ENCODE measurements at regions not wholly inside any gene's neighbourhood (a gene's known extent, or its start where the extent isn't known, plus 50 kb on each side); places are given as distances from the start of the nearest gene placed in this dataset.

DNA sequence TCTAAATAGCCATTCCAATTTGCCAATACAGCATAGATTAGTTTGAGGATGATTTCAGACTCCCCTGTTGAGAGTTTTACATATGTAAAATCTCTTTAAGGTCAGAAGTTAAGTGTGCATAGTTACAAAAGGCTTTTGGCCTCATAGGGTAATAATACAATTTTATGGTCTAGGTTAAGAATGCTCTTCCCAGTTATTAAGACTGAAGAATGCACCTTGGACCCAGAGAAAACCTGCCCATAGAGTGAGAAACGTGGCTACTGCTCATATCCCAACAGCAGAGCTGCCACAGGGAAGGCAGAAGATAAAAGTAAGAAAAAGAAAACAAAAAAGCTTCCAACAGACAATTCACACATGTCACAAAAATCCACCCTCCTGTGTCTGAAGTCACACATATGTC is 255.9 kb downstream of the LMO4 start:
- ATAC-seq (ENCODE audit: low FRiP score in 2 of 2) = no peak
- 67 to 75% methylated on average over 1 of the region's 1 CpG for WGBS, 2 donors
- Histone ChIP-seq H3K27me3 (no peaks in the 10 kb centered on the region), H3K4me3 (no peak overlapping the region), H3K4me1 (no peaks in the 10 kb centered on the region), H3K27ac (no peak overlapping the region), H3K9me3 (no peaks in the 10 kb centered on the region), H3K36me3 (no peaks in the 10 kb centered on the region)
- TF ChIP-seq, protein P1, sequence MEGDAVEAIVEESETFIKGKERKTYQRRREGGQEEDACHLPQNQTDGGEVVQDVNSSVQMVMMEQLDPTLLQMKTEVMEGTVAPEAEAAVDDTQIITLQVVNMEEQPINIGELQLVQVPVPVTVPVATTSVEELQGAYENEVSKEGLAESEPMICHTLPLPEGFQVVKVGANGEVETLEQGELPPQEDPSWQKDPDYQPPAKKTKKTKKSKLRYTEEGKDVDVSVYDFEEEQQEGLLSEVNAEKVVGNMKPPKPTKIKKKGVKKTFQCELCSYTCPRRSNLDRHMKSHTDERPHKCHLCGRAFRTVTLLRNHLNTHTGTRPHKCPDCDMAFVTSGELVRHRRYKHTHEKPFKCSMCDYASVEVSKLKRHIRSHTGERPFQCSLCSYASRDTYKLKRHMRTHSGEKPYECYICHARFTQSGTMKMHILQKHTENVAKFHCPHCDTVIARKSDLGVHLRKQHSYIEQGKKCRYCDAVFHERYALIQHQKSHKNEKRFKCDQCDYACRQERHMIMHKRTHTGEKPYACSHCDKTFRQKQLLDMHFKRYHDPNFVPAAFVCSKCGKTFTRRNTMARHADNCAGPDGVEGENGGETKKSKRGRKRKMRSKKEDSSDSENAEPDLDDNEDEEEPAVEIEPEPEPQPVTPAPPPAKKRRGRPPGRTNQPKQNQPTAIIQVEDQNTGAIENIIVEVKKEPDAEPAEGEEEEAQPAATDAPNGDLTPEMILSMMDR (IDR thresholded peaks at IDR 0.05) = no peak
- TF ChIP-seq POLR2AphosphoS5 (IDR thresholded peaks at IDR 0.05) = no peak
- no peak for TF ChIP-seq EP300 (IDR thresholded peaks at IDR 0.05)
- no peak for TF ChIP-seq POLR2A (IDR thresholded peaks at IDR 0.05)
- DNase-seq = no peak

DNA sequence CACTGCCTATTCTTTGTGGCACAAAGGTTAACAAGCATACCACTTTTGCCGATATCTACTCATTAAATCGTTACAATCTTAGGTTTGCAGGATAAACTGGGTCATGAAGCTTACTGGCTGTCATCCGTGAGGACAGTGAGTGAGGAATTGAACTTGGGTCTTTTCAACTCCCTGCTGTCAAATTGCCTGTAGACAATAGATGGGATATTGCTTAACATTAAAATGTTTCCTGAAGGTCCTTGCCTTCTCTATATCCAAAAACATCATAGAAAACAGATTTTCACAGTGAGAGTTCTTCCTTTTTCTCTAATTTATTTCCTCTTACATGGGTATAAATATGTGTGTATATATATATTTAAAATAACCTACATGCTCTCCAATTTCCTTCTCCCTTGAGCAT is 257.8 kb downstream of the LMO4 start:
- no peak for DNase-seq
- no peak overlapping the region for H3K27ac ChIP-seq
- TF ChIP-seq POLR2A (IDR thresholded peaks at IDR 0.05) (no peak), POLR2AphosphoS5 (IDR thresholded peaks at IDR 0.05) (no peak), EP300 (IDR thresholded peaks at IDR 0.05) (no peak)
- TF ChIP-seq, protein P1 (IDR thresholded peaks at IDR 0.05) = no peak
- ATAC-seq (ENCODE audit: low FRiP score in 2 of 2) = no peak
- H3K36me3 ChIP-seq = no peaks in the 10 kb centered on the region
- H3K4me1 ChIP-seq = no peaks in the 10 kb centered on the region
- 81 to 93% methylated on average over 3 of the region's 3 CpGs for WGBS, 2 donors
- no peaks in the 10 kb centered on the region for H3K27me3 ChIP-seq
- no peak overlapping the region for H3K4me3 ChIP-seq
- H3K9me3 ChIP-seq = no peaks in the 10 kb centered on the region

DNA sequence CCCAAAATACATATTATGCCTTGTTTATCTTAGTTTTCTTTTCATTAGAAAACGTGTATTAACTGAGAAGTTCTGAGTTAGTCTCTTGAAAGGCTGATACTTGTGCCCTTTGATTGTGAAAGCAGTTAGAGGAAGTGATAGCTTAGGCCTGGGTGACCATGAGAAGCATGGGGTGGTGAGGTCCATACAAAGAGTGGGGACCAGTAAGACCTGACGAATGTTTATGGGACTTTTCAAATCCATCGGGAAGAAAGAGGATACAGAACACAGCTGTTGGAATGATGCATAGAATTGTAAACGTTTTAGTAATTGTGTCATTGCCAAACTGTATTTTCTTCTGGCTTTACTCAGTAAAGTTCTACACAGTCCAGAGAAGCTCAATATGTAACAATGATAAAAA is 259.8 kb downstream of the LMO4 start:
- no peak for DNase-seq

DNA sequence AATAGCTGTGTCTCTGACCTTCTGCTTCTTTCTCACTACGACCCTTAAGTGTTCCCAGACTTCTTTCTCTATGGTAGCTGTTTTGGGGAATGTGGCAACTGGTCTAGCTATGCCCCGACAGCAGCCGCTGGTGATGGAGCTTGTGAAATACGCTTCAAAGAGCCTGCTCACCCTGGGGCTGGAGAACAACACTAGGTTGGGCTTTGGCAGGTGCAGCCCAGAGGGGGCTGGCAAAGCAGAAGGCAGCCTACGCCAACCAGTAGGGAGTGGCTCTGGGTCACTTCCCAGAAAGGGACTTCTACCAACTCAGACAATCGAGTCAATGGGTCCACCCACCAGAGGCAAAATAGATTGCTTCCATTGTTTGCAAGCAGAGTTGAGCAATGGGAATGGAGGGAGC is 262.8 kb downstream of the LMO4 start:
- H3K4me1 ChIP-seq = peaks cover 0 to 6% (median 6%) of the 10 kb centered on the region in 4 donors
- ATAC-seq (ENCODE audit: low FRiP score in 2 of 2) = no peak
- H3K9me3 ChIP-seq = no peaks in the 10 kb centered on the region
- H3K36me3 ChIP-seq = no peaks in the 10 kb centered on the region
- H3K4me3 ChIP-seq = no peak overlapping the region
- 75 to 84% methylated on average over 5 to 6 of the region's 6 CpGs for WGBS, 2 donors
- H3K27me3 ChIP-seq = no peaks in the 10 kb centered on the region
- peak in 1 of 2 donors; percentile 3 for DNase-seq
- TF ChIP-seq POLR2A (IDR thresholded peaks at IDR 0.05) (no peak), POLR2AphosphoS5 (IDR thresholded peaks at IDR 0.05) (no peak), EP300 (IDR thresholded peaks at IDR 0.05) (no peak)
- TF ChIP-seq, protein P1 (IDR thresholded peaks at IDR 0.05) = no peak
- no peak overlapping the region for H3K27ac ChIP-seq

More for the DNA sequence above, 259.8 kb downstream of the LMO4 start:
- Histone ChIP-seq H3K4me3 (no peak overlapping the region), H3K27ac (no peak overlapping the region), H3K9me3 (no peaks in the 10 kb centered on the region), H3K36me3 (no peaks in the 10 kb centered on the region), H3K27me3 (no peaks in the 10 kb centered on the region), H3K4me1 (no peaks in the 10 kb centered on the region)
- 47 to 54% methylated on average over 4 of the region's 4 CpGs for WGBS, 2 donors
- no peak for ATAC-seq (ENCODE audit: low FRiP score in 2 of 2)
- TF ChIP-seq, protein P1 (IDR thresholded peaks at IDR 0.05) = no peak
- TF ChIP-seq POLR2AphosphoS5 (IDR thresholded peaks at IDR 0.05) (no peak), EP300 (IDR thresholded peaks at IDR 0.05) (no peak), POLR2A (IDR thresholded peaks at IDR 0.05) (no peak)

DNA sequence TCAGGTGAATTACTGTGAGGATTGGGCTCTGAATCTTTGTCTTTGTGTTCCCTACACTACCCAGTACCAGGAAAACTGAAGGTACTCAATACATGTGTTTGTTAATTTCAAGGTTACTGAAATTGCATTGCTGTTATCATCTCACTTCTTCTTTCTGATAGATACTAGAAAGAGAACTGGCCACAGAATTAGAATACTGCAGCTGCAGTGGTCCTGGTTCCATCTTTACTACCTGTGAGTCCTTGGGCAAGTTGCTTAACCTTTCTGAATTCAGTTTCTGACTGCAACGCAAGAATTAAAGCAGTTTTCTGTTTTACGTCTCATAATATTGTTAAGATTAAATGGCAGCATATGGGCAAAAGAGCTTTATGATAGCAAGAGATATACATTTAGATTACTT is 263.5 kb downstream of the LMO4 start:
- Histone ChIP-seq H3K36me3 (no peaks in the 10 kb centered on the region), H3K27ac (no peak overlapping the region), H3K27me3 (no peaks in the 10 kb centered on the region), H3K9me3 (no peaks in the 10 kb centered on the region), H3K4me3 (no peak overlapping the region), H3K4me1 (peaks cover 0 to 6% (median 6%) of the 10 kb centered on the region in 4 donors)
- TF ChIP-seq POLR2AphosphoS5 (IDR thresholded peaks at IDR 0.05) (no peak), EP300 (IDR thresholded peaks at IDR 0.05) (no peak), POLR2A (IDR thresholded peaks at IDR 0.05) (no peak)
- TF ChIP-seq, protein P1 (IDR thresholded peaks at IDR 0.05) = no peak
- DNase-seq (no peak), ATAC-seq (ENCODE audit: low FRiP score in 2 of 2) (no peak)
- 94 to 100% methylated on average over 2 of the region's 2 CpGs for WGBS, 2 donors
